HG03354 (cell line): ENCODE measurements at regions not wholly inside any gene's neighbourhood (a gene's known extent, or its start where the extent isn't known, plus 50 kb on each side); places are given as distances from the start of the nearest gene placed in this dataset.

Source experiments
- ATAC-seq: cut with Tn5 transposase; IDR thresholded peaks from one replicate; pipeline ENCODE4 v1.9.1; 2021; ENCODE audit warnings: mild to moderate bottlenecking; ENCODE audit not compliant: unreplicated experiment, poor library complexity, severe bottlenecking

DNA sequence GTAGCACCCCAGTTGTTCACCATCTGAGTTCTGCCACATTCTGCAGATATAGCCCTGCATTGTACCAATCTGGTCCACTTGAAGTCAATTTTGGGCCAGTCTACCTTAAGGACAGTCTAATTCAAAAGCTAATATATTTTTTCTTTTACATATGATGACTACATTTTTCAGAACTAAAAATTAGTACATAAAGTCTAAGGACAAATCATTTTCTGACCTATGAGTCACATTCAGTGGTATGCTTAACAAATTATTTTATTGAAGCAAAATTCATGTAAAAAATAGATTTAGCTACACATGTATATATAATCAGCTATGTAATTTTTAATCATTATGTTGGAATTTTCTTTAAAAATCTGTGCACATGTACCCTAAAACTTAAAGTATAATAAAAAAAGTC lies 52.1 kb upstream of the IL12A start:
- no peak for ATAC-seq

DNA sequence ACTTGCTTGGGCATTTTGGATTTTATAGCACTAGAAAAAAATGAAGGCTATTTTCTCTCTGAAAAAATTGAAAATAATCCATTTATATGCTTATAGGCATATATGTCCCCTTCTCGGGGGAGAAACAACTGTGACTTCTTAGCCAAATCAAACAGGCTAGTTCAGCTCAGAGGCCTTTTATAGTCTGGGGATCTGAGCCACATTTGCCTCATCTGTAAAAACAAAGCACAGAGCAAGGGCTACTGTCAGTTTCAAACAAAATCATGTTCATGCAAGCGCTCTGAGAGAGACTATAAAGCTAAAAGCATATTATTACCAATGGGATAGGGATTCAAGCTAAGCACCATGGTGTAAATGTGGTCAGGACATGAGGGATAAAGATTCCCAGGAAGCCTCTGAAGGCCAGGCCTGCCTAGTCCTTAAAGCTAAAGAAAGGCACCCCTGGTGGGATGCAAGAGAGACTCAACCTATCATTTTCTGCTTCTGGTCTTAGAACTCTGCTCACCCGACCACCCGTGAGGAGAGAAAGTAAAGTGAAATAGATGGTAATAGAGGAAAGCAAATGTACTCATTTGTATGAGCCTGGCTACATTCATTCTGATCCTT lies 51.0 kb upstream of the IL12A start:
- no peak for ATAC-seq

DNA sequence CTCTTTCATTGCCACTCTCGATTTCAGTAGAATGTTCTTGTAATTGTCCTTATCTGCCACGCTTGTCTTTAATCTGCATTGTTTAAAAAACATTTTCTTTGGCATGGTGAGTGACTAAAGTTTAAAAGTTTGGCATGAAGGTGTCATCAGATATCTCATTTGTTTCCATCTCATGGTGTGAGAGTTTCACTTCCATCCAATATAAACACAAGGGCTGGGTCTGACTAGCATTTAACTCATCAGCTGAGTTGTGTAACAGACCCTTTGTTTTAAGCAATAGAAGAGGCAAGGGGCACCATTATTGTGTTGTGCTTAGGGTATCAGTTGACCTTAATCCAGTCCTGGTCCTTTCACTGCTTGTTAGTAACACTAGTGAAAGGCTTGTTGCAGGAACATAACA lies 49.9 kb upstream of the IL12A start:
- ATAC-seq, result no peak
